Heart left ventricle (tissue), 16 donors: ENCODE measurements at regions not wholly inside any gene's neighbourhood (a gene's known extent, or its start where the extent isn't known, plus 50 kb on each side); places are given as distances from the start of the nearest gene placed in this dataset.
"Not testable (repeated sequence)": the region's sequence is repeated elsewhere in the genome, so short reads cannot be mapped to it uniquely, and the experiment has no call there.

Source experiments
- ATAC-seq, 4 donors: fragments of 200-7000 bp; cut with Tn5 transposase; one replicate each; pipeline ENCODE4 v1.9.1; 2020 to 2022; ENCODE audit warnings: moderate library complexity in 4 of 4, mild to moderate bottlenecking in 3 of 4, moderate number of reproducible peaks in 1 of 4
- DNase-seq, 5 donors: peaks; one replicate each; pipeline ENCODE4 v3.0.0-alpha.2; 2020
- H3K27ac ChIP-seq, 12 donors: fragments of 200-600 bp; sonication (generic) in 4 of 12; one replicate each; pipeline versions ENCODE4 v1.5.0 to v1.8.0; 2016 to 2022; ENCODE audit warnings: mild to moderate bottlenecking in 2 of 12
- H3K27me3 ChIP-seq, 9 donors: fragments of 200-600 bp; sonication (generic) in 2 of 9; one replicate each; pipeline versions ENCODE4 v1.5.1 to v1.8.0; 2016 to 2022; ENCODE audit warnings: mild to moderate bottlenecking in 3 of 9
- H3K36me3 ChIP-seq, 9 donors: fragments of 200-600 bp; sonication (generic) in 2 of 9; one replicate each; pipeline versions ENCODE4 v1.5.0 to v1.8.0; 2018 to 2022; ENCODE audit warnings: mild to moderate bottlenecking in 2 of 9
- H3K4me1 ChIP-seq, 12 donors: fragments of 200-600 bp; sonication (generic) in 4 of 12; one replicate each; pipeline versions ENCODE4 v1.5.0 to v1.8.0; 2016 to 2022; ENCODE audit warnings: mild to moderate bottlenecking in 3 of 12
- H3K4me3 ChIP-seq, 12 donors: fragments of 200-600 bp; sonication (generic) in 4 of 12; one replicate each; pipeline versions ENCODE4 v1.5.0 to v1.8.0; 2017 to 2022; ENCODE audit warnings: mild to moderate bottlenecking in 9 of 12, moderate library complexity in 4 of 12
- H3K9me3 ChIP-seq, 12 donors: fragments of 200-600 bp; sonication (generic) in 4 of 12; one replicate each; pipeline versions ENCODE4 v1.5.0 to v1.8.0; 2016 to 2022; ENCODE audit warnings: mild to moderate bottlenecking in 1 of 12
- POLR2A ChIP-seq, 2 donors: fragments of 450-650 bp; IDR thresholded peaks; one replicate each; pipeline ENCODE4 v1.6.1; 2017; ENCODE audit warnings: antibody characterized with exemption in 2 of 2, mild to moderate bottlenecking in 2 of 2, moderate library complexity in 2 of 2
- WGBS, 4 donors: extraction: QIAGEN DNeasy Blood & Tissue Kit in 2 of 4; methylation state at CpG; one replicate each; pipeline versions ENCODE4 v1.1.5 to v1.1.7; 2013 to 2018; 5-methylcytosine and 5-hydroxymethylcytosine counted together
- intact Hi-C, 10 donors: fragments of 100-400 bp; cut with DNase I; formaldehyde crosslinking; loops; one replicate each; pipeline versions ENCODE4 v1.11.1 to v1.14.2; 2022
- TF ChIP-seq, protein P1 (sequence below), 12 donors: fragments of 200-600 bp; sonication (generic) in 4 of 12; IDR thresholded peaks; one replicate each; pipeline versions ENCODE4 v1.5.0 to v1.8.0; 2018 to 2022; ENCODE audit warnings: antibody characterized with exemption in 12 of 12, mild to moderate bottlenecking in 5 of 12
- donor health status: ischemic (EF 13 %, LVEDD 7.1; RV severe dilation, severe dysfunction).
- donor health status: healthy with polysubstance abuse.
- donor health status: DM: no; HTN: yes; CAD: no.
- donor health status: DM: no; HTN: no; CAD: no.
- donor health status: ischemic (EF 25% LVEDD 6.9; RV normal size, moderate dysfunction).
- donor health status: ischemic (EF 25% LVEDD 5.7; RV mildly dilated, moderate dysfunction).
- donor health status: healthy.
- donor health status: DM: yes; HTN: yes; CAD: no.
- donor health status: ischemic (EF 35%, LVEDD 5.7; RV mildly dilated, moderate dysfunction).
- donor health status: nonischemic (EF 11% LVEDD 7.7; RV severe dilation, severe dysfunction).
- donor health status: DM: yes; HTN: yes; CAD: no.
- donor health status: PGD.
- donor health status: ischemic (EF 29% LVEDD 5.4; RV normal size, mild dysfunction).
- donor health status: nonischemic (EF 23%, LVEDD 6.1; RV moderate dilation, normal function).

DNA sequence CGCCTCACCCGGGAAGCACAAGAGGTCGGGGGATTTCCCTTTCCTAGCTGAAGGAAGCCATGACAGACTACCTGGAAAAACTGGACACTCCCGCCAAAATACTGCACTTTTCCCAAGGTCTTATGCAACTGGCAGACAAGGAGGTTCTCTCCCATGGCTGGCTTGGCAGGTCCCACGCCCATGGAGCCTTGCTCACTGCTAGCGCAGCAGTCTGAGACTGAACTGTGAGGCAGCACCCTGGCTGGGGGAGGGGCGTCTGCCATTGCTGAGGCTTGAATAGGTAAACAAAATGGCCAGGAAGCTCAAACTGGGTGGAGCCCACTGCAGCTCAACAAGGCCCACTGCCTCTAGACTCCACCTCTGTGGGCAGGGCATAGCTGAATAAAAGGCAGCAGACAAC is 92.1 kb downstream of the C4BPA start:
- 79 to 94% (median 88%) methylated on average over 7 of the region's 7 CpGs for WGBS, 4 donors
- not testable (repeated sequence) for ATAC-seq

DNA sequence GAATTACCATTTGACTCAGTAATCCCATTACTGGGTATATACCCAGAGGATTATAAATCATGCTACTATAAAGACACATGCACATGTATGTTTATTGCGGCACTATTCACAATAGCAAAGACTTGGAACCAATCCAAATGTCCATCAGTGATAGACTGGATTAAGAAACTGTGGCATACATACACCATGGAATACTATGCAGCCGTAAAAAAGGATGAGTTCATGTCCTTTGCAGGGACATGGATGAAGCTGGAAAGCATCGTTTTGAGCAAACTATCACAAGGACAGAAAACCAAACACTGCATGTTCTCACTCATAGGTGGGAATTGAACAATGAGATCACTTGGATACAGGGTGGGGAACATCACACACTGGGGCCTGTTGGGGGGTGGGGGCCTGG is 97.5 kb downstream of the C4BPA start:
- not testable (repeated sequence) for H3K27me3 ChIP-seq, H3K36me3 ChIP-seq, ATAC-seq, DNase-seq, H3K27ac ChIP-seq, H3K4me3 ChIP-seq
- H3K9me3 ChIP-seq: peaks cover 0 to 19% (median 0%) of the 10 kb centered on the region in 12 donors
- WGBS, 4 donors: 80 to 94% (median 93%) methylated on average over 3 of the region's 3 CpGs
- intact Hi-C loops: loop anchor here in 1 of 10 donors (10.0 kb wide), 1 partner anchor 123 kb away; the partner anchor contains the start of gene CD55
- H3K4me1 ChIP-seq: peaks cover 0 to 19% (median 0%) of the 10 kb centered on the region in 12 donors

More for the DNA sequence above, 92.1 kb downstream of the C4BPA start:
- peaks cover 0 to 14% (median 0%) of the 10 kb centered on the region in 12 donors for H3K9me3 ChIP-seq
- DNase-seq, H3K36me3 ChIP-seq, H3K4me3 ChIP-seq, H3K27ac ChIP-seq, H3K4me1 ChIP-seq, intact Hi-C loops, H3K27me3 ChIP-seq: not testable (repeated sequence)

DNA sequence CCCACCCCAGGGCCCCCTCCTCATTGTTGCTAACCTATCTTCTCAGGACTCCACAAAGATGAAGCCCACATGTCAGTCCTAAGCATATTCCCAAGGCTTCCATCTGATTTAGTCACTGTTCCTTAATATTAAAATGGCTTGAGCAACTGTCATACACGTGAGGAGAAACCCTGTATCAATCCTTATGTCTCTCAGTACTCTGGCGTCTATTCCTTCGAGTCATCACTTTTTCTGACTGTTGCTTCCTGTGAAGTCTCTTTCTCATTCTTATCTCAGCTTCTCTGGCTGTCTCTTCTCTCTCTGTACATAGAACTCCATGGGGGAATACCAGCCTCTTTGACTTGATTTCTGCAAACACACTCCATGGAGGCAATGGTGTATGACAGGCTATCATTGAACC is 98.4 kb downstream of the C4BPA start:
- H3K9me3 ChIP-seq: peaks cover 0 to 26% (median 0%) of the 10 kb centered on the region in 12 donors
- no peaks in the 10 kb centered on the region for H3K36me3 ChIP-seq
- H3K4me3 ChIP-seq: no peak overlapping the region
- DNase-seq (no peak), ATAC-seq (no peak)
- intact Hi-C loops: loop anchor here in 1 of 10 donors (10.0 kb wide), 1 partner anchor 122 kb away; the partner anchor contains the start of gene CD55
- peaks cover 0 to 19% (median 0%) of the 10 kb centered on the region in 12 donors for H3K4me1 ChIP-seq
- TF ChIP-seq, protein P1, sequence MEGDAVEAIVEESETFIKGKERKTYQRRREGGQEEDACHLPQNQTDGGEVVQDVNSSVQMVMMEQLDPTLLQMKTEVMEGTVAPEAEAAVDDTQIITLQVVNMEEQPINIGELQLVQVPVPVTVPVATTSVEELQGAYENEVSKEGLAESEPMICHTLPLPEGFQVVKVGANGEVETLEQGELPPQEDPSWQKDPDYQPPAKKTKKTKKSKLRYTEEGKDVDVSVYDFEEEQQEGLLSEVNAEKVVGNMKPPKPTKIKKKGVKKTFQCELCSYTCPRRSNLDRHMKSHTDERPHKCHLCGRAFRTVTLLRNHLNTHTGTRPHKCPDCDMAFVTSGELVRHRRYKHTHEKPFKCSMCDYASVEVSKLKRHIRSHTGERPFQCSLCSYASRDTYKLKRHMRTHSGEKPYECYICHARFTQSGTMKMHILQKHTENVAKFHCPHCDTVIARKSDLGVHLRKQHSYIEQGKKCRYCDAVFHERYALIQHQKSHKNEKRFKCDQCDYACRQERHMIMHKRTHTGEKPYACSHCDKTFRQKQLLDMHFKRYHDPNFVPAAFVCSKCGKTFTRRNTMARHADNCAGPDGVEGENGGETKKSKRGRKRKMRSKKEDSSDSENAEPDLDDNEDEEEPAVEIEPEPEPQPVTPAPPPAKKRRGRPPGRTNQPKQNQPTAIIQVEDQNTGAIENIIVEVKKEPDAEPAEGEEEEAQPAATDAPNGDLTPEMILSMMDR (IDR thresholded peaks at IDR 0.05): no peak
- no peak for TF ChIP-seq POLR2A (IDR thresholded peaks at IDR 0.05)
- no peaks in the 10 kb centered on the region for H3K27me3 ChIP-seq
- WGBS, 4 donors: 49 to 69% (median 66%) methylated on average over 3 of the region's 3 CpGs
- no peak overlapping the region for H3K27ac ChIP-seq

DNA sequence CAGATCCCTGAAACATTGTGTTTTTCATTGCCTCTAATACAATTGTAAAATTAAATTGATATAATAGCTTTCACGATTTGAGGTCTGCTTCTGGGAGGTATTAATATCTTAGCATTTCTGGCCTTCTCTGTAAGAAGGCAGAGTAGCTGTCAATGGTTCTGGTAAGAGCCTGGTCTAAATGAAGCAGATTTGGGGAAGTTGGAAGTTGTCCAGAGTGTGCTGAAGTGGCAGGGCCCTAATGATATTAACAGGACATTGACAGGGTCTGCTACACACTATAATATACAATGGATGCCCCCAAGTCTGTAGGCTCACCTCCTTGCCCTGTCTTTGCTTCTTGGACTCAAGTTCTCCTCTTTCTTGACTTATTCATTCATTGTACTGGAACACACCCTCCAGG is 99.5 kb downstream of the C4BPA start:
- 89 to 92% (median 90%) methylated on average over 1 of the region's 1 CpG for WGBS, 4 donors
- intact Hi-C loops: loop anchor here in 1 of 10 donors (10.0 kb wide), 1 partner anchor 121 kb away; the partner anchor contains the start of gene CD55
- peaks cover 0 to 19% (median 0%) of the 10 kb centered on the region in 12 donors for H3K4me1 ChIP-seq
- no peaks in the 10 kb centered on the region for H3K36me3 ChIP-seq
- ATAC-seq (no peak), DNase-seq (no peak)
- peak overlapping the region in 1 of 12 donors; percentile 28 for H3K27ac ChIP-seq
- H3K9me3 ChIP-seq: peaks cover 0 to 23% (median 0%) of the 10 kb centered on the region in 12 donors
- TF ChIP-seq, protein P1 (IDR thresholded peaks at IDR 0.05): no peak
- no peak for TF ChIP-seq POLR2A (IDR thresholded peaks at IDR 0.05)
- no peak overlapping the region for H3K4me3 ChIP-seq
- no peaks in the 10 kb centered on the region for H3K27me3 ChIP-seq

DNA sequence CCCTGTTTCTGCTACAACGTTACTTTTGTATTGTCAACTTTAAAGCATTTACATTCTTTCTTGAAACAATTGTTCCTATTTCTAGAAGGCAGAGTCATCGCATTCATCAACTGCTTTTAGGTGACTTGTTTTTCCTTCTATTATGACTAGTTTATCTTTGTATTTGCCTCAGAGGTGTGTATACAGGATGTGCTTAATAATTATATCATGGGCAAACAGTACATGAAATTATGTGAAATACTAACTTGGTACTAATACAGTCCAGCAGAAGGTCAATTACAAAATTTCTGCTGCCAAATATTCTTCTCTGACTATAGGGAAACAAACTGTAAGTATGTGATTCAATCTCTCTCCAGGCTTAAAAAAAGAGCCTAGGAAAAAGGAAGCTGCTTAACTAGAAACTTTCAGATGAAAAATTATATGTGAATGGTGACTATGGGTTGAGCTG is 101.6 kb downstream of the C4BPA start:
- intact Hi-C loops: loop anchor here in 1 of 10 donors (10.0 kb wide), 1 partner anchor 119 kb away; the partner anchor contains the start of gene CD55

DNA sequence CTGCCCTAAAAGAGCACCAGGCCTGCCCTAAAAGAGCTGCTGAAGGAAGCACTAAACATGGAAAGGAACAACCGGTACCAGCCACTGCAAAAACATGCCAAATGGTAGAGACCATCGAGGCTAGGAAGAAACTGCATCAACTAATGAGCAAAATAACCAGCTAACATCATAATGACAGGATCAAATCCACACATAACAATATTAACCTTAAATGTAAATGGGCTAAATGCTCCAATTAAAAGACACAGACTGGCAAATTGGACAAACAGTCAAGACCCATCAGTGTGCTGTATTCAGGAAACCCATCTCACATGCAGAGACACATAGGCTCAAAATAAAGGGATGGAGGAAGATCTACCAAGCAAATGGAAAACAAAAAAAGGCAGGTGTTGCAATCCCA is 104.7 kb downstream of the C4BPA start:
- H3K4me1 ChIP-seq: peaks cover 0 to 11% (median 0%) of the 10 kb centered on the region in 12 donors

More for the DNA sequence above, 101.6 kb downstream of the C4BPA start:
- no peak for DNase-seq
- no peak overlapping the region for H3K4me3 ChIP-seq
- TF ChIP-seq POLR2A (IDR thresholded peaks at IDR 0.05): no peak
- TF ChIP-seq, protein P1 (IDR thresholded peaks at IDR 0.05): no peak
- ATAC-seq: peak in 2 of 4 donors; percentile 51 to 60
- no peaks in the 10 kb centered on the region for H3K27me3 ChIP-seq
- H3K36me3 ChIP-seq: no peaks in the 10 kb centered on the region
- H3K4me1 ChIP-seq: peaks cover 0 to 19% (median 0%) of the 10 kb centered on the region in 12 donors
- peak overlapping the region in 11 of 12 donors; percentile 29 to 85 (median 60) for H3K27ac ChIP-seq
- 24 to 49% (median 36%) methylated on average over 2 of the region's 2 CpGs for WGBS, 4 donors
- H3K9me3 ChIP-seq: peaks cover 0 to 20% (median 0%) of the 10 kb centered on the region in 12 donors

More for the DNA sequence above, 104.7 kb downstream of the C4BPA start:
- DNase-seq, H3K27ac ChIP-seq, H3K36me3 ChIP-seq, ATAC-seq, H3K4me3 ChIP-seq, H3K27me3 ChIP-seq: not testable (repeated sequence)
- H3K9me3 ChIP-seq: peaks cover 0 to 15% (median 0%) of the 10 kb centered on the region in 12 donors
- intact Hi-C loops: loop anchor here in 1 of 10 donors (10.0 kb wide), 1 partner anchor 116 kb away; the partner anchor contains the start of gene CD55
- 80 to 92% (median 87%) methylated on average over 2 of the region's 2 CpGs for WGBS, 4 donors
